MM.1S (cell line): ENCODE measurements at regions not wholly inside any gene's neighbourhood (a gene's known extent, or its start where the extent isn't known, plus 50 kb on each side); places are given as distances from the start of the nearest gene placed in this dataset.

Experiments
- EZH2phosphoT487 ChIP-seq: fragments of 300-600 bp; sonication (generic); IDR thresholded peaks from 2 replicates; pipeline ENCODE4 v1.6.1; 2018; ENCODE audit warnings: antibody characterized with exemption, low read length
- TF ChIP-seq, protein P1 (sequence below): fragments of 300-600 bp; sonication (generic); IDR thresholded peaks from 2 replicates; pipeline ENCODE4 v1.5.1; 2016; ENCODE audit warnings: antibody characterized with exemption, low read length, mixed read lengths

DNA sequence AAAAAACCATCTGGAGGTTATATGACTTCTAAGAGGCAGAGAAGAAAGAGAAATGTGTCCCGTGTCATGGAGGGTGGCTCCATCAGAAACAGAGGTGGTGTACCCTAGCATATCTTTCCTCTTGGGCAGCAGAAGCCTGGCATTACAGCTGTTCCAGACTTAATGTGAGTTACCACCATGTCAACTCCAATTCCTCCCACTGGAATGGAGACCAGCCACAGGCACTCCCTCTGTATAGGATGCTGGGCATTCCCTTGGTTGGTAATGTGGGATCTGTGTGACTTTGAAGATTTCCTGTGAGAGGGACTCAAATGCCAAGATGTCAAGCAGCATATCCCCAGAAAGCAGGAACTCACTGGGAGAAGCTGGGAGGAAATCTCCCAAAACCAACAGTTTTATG is 77.1 kb upstream of the COG2 start:
- TF ChIP-seq, protein P1, sequence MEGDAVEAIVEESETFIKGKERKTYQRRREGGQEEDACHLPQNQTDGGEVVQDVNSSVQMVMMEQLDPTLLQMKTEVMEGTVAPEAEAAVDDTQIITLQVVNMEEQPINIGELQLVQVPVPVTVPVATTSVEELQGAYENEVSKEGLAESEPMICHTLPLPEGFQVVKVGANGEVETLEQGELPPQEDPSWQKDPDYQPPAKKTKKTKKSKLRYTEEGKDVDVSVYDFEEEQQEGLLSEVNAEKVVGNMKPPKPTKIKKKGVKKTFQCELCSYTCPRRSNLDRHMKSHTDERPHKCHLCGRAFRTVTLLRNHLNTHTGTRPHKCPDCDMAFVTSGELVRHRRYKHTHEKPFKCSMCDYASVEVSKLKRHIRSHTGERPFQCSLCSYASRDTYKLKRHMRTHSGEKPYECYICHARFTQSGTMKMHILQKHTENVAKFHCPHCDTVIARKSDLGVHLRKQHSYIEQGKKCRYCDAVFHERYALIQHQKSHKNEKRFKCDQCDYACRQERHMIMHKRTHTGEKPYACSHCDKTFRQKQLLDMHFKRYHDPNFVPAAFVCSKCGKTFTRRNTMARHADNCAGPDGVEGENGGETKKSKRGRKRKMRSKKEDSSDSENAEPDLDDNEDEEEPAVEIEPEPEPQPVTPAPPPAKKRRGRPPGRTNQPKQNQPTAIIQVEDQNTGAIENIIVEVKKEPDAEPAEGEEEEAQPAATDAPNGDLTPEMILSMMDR, result no peak
- no peak for TF ChIP-seq EZH2phosphoT487
